GM23248 (cell line): ENCODE measurements at regions not wholly inside any gene's neighbourhood (a gene's known extent, or its start where the extent isn't known, plus 50 kb on each side); places are given as distances from the start of the nearest gene placed in this dataset.

Experiments used
- EZH2 ChIP-seq: fragments of 200-600 bp; sonication (generic); IDR thresholded peaks from 2 replicates; pipeline ENCODE4 v1.6.1; 2018; ENCODE audit warnings: antibody characterized with exemption, mild to moderate bottlenecking; ENCODE audit not compliant: insufficient read depth, poor library complexity, severe bottlenecking
- EZH2phosphoT487 ChIP-seq: fragments of 200-600 bp; sonication (generic); IDR thresholded peaks from 2 replicates; pipeline ENCODE4 v1.6.1; 2018; ENCODE audit warnings: antibody characterized with exemption, moderate library complexity, mild to moderate bottlenecking, low read depth; ENCODE audit not compliant: insufficient read depth

DNA sequence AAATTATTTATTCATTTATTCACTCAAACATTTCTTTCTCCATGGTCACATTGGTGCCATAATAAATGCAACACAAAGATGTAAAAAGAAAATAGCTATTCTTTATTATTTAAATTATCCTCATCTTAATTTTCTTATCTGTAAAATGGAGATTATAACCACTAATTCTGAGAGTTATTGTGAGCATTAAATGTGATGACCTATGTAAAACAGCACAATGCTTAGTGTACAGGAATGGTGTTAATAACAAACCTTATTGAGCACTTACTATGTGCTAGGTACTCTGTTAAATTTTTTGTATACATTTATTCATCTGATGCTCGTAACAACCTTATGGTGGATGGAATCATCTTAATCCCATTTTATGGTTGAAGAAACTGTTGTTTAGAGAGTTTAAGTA, 84.6 kb downstream of the NTMT2 start:
- TF ChIP-seq EZH2 (no peak), EZH2phosphoT487 (no peak)
